ENCODE measurements at regions not wholly inside any gene's neighbourhood (a gene's known extent, or its start where the extent isn't known, plus 50 kb on each side); places are given as distances from the start of the nearest gene placed in this dataset.

DNA sequence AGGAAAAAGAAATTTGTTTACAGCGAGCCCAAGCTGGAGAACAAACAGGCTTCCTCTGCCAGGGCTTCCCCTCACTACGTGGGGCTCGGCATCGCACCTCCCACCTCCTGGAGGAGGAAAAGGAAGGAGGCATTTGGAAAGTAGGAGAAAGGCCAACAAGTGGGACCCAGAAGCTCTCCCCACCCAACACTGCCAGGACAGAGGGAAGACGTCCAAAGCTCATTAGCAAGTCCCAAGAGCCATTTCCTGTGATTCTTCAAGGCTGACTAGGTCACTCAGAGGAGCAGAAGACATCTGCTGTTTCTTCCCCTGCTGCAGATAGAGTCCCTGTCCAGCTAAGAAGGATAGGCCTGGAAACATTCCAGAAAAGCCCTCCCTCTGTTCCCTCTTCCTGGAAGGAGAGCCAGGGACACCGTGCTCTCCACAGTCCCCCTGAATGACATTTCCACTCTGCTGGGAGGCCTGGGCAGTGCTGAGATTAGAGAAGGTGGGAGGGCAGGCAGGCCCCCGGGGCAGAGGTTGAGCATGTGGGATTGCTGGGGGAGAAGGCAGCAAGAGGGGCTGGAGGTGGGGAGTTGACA is 57.0 kb upstream of the NEURL1B start:
- Histone ChIP-seq H3K4me3 (no peak overlapping the region), H3K27me3 (ENCODE audit: insufficient read depth) (no peaks in the 10 kb centered on the region), H3K79me2 (replicated peaks; ENCODE audit: insufficient read depth) (no peaks in the 10 kb centered on the region), H3K4me2 (no peak overlapping the region), H3K9me2 (ENCODE audit: insufficient read depth) (peaks cover 11% of the 10 kb centered on the region; the same call in 1 of the 2 replicates), H2AFZ (0 out of 2 replicates have a peak overlapping the region, but pooled peaks have one; percentile 38), H3K4me1 (ENCODE audit: insufficient read depth) (peaks cover 22% of the 10 kb centered on the region), H3K27ac (ENCODE audit: low read depth) (no peak overlapping the region), H3K36me3 (ENCODE audit: insufficient read depth) (no peaks in the 10 kb centered on the region), H3F3A (replicated peaks; ENCODE audit: low read depth) (no peaks in the 10 kb centered on the region; the same call in none of the 2 replicates), H4K20me1 (replicated peaks; ENCODE audit: insufficient read depth) (no peaks in the 10 kb centered on the region)
- Mint-ChIP-seq H3K4me1 (peaks cover 47% of the 10 kb centered on the region), H3K36me3 (ENCODE audit: low read depth) (no peaks in the 10 kb centered on the region), H3K27me3 (ENCODE audit: insufficient read depth, low read depth, poor library complexity) (peaks cover 14% of the 10 kb centered on the region), H3K4me3 (no peak overlapping the region), H3K27ac (no peak overlapping the region), H3K9me3 (no peaks in the 10 kb centered on the region)
- ATAC-seq: no peak
- DNase-seq (ENCODE audit: low spot score): no peak
- TF ChIP-seq POLR2AphosphoS5 (IDR thresholded peaks at IDR 0.05; ENCODE audit: low read depth) (no peak), JUNB (IDR thresholded peaks at IDR 0.05; ENCODE audit: unreplicated experiment) (no peak), ZNF114 (CRISPR knock-in tag; IDR thresholded peaks at IDR 0.05) (no peak), EZH2phosphoT487 (IDR thresholded peaks at IDR 0.05; ENCODE audit: unreplicated experiment) (no peak), ZNF331 (CRISPR knock-in tag; IDR thresholded peaks at IDR 0.05; ENCODE audit: low read depth) (no peak), CREB1 (CRISPR knock-in tag; IDR thresholded peaks at IDR 0.05; ENCODE audit: low read depth) (no peak), NANOG (IDR thresholded peaks at IDR 0.05; ENCODE audit: borderline replicate concordance) (no peak), EZH2 (IDR thresholded peaks at IDR 0.05; ENCODE audit: low read depth, unreplicated experiment) (no peak), STAT1 (IDR thresholded peaks at IDR 0.05; ENCODE audit: unreplicated experiment) (no peak)
- TF ChIP-seq, protein P1, sequence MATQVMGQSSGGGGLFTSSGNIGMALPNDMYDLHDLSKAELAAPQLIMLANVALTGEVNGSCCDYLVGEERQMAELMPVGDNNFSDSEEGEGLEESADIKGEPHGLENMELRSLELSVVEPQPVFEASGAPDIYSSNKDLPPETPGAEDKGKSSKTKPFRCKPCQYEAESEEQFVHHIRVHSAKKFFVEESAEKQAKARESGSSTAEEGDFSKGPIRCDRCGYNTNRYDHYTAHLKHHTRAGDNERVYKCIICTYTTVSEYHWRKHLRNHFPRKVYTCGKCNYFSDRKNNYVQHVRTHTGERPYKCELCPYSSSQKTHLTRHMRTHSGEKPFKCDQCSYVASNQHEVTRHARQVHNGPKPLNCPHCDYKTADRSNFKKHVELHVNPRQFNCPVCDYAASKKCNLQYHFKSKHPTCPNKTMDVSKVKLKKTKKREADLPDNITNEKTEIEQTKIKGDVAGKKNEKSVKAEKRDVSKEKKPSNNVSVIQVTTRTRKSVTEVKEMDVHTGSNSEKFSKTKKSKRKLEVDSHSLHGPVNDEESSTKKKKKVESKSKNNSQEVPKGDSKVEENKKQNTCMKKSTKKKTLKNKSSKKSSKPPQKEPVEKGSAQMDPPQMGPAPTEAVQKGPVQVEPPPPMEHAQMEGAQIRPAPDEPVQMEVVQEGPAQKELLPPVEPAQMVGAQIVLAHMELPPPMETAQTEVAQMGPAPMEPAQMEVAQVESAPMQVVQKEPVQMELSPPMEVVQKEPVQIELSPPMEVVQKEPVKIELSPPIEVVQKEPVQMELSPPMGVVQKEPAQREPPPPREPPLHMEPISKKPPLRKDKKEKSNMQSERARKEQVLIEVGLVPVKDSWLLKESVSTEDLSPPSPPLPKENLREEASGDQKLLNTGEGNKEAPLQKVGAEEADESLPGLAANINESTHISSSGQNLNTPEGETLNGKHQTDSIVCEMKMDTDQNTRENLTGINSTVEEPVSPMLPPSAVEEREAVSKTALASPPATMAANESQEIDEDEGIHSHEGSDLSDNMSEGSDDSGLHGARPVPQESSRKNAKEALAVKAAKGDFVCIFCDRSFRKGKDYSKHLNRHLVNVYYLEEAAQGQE (IDR thresholded peaks at IDR 0.05; ENCODE audit: unreplicated experiment): no peak
- TF ChIP-seq, protein P2, sequence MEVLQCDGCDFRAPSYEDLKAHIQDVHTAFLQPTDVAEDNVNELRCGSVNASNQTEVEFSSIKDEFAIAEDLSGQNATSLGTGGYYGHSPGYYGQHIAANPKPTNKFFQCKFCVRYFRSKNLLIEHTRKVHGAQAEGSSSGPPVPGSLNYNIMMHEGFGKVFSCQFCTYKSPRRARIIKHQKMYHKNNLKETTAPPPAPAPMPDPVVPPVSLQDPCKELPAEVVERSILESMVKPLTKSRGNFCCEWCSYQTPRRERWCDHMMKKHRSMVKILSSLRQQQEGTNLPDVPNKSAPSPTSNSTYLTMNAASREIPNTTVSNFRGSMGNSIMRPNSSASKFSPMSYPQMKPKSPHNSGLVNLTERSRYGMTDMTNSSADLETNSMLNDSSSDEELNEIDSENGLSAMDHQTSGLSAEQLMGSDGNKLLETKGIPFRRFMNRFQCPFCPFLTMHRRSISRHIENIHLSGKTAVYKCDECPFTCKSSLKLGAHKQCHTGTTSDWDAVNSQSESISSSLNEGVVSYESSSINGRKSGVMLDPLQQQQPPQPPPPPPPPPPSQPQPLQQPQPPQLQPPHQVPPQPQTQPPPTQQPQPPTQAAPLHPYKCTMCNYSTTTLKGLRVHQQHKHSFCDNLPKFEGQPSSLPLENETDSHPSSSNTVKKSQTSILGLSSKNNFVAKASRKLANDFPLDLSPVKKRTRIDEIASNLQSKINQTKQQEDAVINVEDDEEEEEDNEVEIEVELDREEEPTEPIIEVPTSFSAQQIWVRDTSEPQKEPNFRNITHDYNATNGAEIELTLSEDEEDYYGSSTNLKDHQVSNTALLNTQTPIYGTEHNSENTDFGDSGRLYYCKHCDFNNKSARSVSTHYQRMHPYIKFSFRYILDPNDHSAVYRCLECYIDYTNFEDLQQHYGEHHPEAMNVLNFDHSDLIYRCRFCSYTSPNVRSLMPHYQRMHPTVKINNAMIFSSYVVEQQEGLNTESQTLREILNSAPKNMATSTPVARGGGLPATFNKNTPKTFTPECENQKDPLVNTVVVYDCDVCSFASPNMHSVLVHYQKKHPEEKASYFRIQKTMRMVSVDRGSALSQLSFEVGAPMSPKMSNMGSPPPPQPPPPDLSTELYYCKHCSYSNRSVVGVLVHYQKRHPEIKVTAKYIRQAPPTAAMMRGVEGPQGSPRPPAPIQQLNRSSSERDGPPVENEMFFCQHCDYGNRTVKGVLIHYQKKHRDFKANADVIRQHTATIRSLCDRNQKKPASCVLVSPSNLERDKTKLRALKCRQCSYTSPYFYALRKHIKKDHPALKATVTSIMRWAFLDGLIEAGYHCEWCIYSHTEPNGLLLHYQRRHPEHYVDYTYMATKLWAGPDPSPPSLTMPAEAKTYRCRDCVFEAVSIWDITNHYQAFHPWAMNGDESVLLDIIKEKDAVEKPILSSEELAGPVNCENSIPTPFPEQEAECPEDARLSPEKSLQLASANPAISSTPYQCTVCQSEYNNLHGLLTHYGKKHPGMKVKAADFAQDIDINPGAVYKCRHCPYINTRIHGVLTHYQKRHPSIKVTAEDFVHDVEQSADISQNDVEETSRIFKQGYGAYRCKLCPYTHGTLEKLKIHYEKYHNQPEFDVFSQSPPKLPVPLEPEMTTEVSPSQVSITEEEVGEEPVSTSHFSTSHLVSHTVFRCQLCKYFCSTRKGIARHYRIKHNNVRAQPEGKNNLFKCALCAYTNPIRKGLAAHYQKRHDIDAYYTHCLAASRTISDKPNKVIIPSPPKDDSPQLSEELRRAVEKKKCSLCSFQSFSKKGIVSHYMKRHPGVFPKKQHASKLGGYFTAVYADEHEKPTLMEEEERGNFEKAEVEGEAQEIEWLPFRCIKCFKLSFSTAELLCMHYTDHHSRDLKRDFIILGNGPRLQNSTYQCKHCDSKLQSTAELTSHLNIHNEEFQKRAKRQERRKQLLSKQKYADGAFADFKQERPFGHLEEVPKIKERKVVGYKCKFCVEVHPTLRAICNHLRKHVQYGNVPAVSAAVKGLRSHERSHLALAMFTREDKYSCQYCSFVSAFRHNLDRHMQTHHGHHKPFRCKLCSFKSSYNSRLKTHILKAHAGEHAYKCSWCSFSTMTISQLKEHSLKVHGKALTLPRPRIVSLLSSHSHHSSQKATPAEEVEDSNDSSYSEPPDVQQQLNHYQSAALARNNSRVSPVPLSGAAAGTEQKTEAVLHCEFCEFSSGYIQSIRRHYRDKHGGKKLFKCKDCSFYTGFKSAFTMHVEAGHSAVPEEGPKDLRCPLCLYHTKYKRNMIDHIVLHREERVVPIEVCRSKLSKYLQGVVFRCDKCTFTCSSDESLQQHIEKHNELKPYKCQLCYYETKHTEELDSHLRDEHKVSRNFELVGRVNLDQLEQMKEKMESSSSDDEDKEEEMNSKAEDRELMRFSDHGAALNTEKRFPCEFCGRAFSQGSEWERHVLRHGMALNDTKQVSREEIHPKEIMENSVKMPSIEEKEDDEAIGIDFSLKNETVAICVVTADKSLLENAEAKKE (CRISPR knock-in tag; IDR thresholded peaks at IDR 0.05): no peak
- TF ChIP-seq, protein P3, sequence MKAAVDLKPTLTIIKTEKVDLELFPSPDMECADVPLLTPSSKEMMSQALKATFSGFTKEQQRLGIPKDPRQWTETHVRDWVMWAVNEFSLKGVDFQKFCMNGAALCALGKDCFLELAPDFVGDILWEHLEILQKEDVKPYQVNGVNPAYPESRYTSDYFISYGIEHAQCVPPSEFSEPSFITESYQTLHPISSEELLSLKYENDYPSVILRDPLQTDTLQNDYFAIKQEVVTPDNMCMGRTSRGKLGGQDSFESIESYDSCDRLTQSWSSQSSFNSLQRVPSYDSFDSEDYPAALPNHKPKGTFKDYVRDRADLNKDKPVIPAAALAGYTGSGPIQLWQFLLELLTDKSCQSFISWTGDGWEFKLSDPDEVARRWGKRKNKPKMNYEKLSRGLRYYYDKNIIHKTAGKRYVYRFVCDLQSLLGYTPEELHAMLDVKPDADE (IDR thresholded peaks at IDR 0.05): no peak
- TF ChIP-seq, protein P4, sequence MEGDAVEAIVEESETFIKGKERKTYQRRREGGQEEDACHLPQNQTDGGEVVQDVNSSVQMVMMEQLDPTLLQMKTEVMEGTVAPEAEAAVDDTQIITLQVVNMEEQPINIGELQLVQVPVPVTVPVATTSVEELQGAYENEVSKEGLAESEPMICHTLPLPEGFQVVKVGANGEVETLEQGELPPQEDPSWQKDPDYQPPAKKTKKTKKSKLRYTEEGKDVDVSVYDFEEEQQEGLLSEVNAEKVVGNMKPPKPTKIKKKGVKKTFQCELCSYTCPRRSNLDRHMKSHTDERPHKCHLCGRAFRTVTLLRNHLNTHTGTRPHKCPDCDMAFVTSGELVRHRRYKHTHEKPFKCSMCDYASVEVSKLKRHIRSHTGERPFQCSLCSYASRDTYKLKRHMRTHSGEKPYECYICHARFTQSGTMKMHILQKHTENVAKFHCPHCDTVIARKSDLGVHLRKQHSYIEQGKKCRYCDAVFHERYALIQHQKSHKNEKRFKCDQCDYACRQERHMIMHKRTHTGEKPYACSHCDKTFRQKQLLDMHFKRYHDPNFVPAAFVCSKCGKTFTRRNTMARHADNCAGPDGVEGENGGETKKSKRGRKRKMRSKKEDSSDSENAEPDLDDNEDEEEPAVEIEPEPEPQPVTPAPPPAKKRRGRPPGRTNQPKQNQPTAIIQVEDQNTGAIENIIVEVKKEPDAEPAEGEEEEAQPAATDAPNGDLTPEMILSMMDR (conservative IDR thresholded peaks at IDR 0.05; ENCODE audit: low read depth in 2 of 2): no peak
